Tibial artery (tissue), 4 donors: ENCODE measurements at regions not wholly inside any gene's neighbourhood (a gene's known extent, or its start where the extent isn't known, plus 50 kb on each side); places are given as distances from the start of the nearest gene placed in this dataset.
"Not testable (repeated sequence)": the region's sequence is repeated elsewhere in the genome, so short reads cannot be mapped to it uniquely, and the experiment has no call there.

ENCODE experiments used
- DNase-seq, 2 donors: peaks; one replicate each; pipeline ENCODE4 v3.0.0-alpha.2; 2019
- H3K27ac ChIP-seq, 2 donors: fragments of 200-600 bp; sonication (generic) in 1 of 2; 1 replicate in 1 of 2; 2 replicates in 1 of 2; pipeline ENCODE4 v1.5.1; 2018 to 2019; ENCODE audit warnings: mild to moderate bottlenecking in 1 of 2
- H3K27me3 ChIP-seq, 2 donors: fragments of 200-600 bp; sonication (generic) in 1 of 2; one replicate each; pipeline versions ENCODE4 v1.5.1 to v1.6.0; 2016 to 2019
- H3K36me3 ChIP-seq, 3 donors: fragments of 200-600 bp; sonication (generic) in 2 of 3; one replicate each; pipeline ENCODE4 v1.5.1; 2016 to 2019; ENCODE audit warnings: mild to moderate bottlenecking in 2 of 3
- H3K4me1 ChIP-seq, 4 donors: fragments of 200-600 bp; sonication (generic) in 2 of 4; 1 replicate in 3 of 4; 2 replicates in 1 of 4; pipeline ENCODE4 v1.5.1; 2016 to 2019
- H3K4me3 ChIP-seq, 2 donors: fragments of 200-600 bp; sonication (generic) in 1 of 2; 1 replicate in 1 of 2; 2 replicates in 1 of 2; pipeline ENCODE4 v1.5.1; 2018 to 2019; ENCODE audit warnings: mild to moderate bottlenecking in 2 of 2
- H3K9me3 ChIP-seq, 3 donors: fragments of 200-600 bp; sonication (generic) in 1 of 3; one replicate each; pipeline ENCODE4 v1.5.1; 2016 to 2019
- CTCF ChIP-seq, 2 experiments: fragments of 200-600 bp in 1 of 2; fragments of 450-650 bp in 1 of 2; IDR thresholded peaks; one replicate each; pipeline ENCODE4 v1.5.1; 2017 to 2019; ENCODE audit warnings: antibody characterized with exemption in 2 of 2, mild to moderate bottlenecking in 1 of 2, moderate library complexity in 1 of 2
- intact Hi-C: fragments of 100-400 bp; cut with DNase I; formaldehyde crosslinking; loops from one replicate; pipeline ENCODE4 v1.15.0; 2023; ENCODE audit warnings: low total_unique reads

GRCh38 chr12:53871367-53871766 lies 67.3 kb upstream of the HOXC13 start:
- intact Hi-C loops = no loop called here
- Histone ChIP-seq H3K27ac (no peak overlapping the region), H3K27me3 (peaks cover 0 to 30% of the 10 kb centered on the region in 2 donors), H3K4me1 (peaks cover 0 to 8% (median 0%) of the 10 kb centered on the region in 4 donors), H3K36me3 (no peaks in the 10 kb centered on the region), H3K4me3 (no peak overlapping the region), H3K9me3 (no peaks in the 10 kb centered on the region)
- DNase-seq = no peak
- no peak for TF ChIP-seq CTCF (IDR thresholded peaks at IDR 0.05)

- H3K9me3 ChIP-seq = no peaks in the 10 kb centered on the region
- H3K4me3 ChIP-seq = no peak overlapping the region
- H3K27ac ChIP-seq = no peak overlapping the region
- H3K4me1 ChIP-seq = peaks cover 0 to 8% (median 0%) of the 10 kb centered on the region in 4 donors
- no peak for TF ChIP-seq CTCF (IDR thresholded peaks at IDR 0.05)
- DNase-seq = no peak
- intact Hi-C loops = no loop called here
- H3K36me3 ChIP-seq = no peaks in the 10 kb centered on the region
- peaks cover 0 to 34% of the 10 kb centered on the region in 2 donors for H3K27me3 ChIP-seq
Measured at GRCh38 chr12:53872367-53872766, 66.3 kb upstream of the HOXC13 start.

- intact Hi-C loops, DNase-seq, H3K4me3 ChIP-seq, H3K4me1 ChIP-seq, H3K36me3 ChIP-seq, H3K9me3 ChIP-seq, H3K27ac ChIP-seq: not testable (repeated sequence)
- peaks cover 0 to 21% of the 10 kb centered on the region in 2 donors for H3K27me3 ChIP-seq
Measured at GRCh38 chr12:53877961-53878360, 60.7 kb upstream of the HOXC13 start.

- Histone ChIP-seq H3K27me3 (peaks cover 0 to 28% of the 10 kb centered on the region in 2 donors), H3K36me3 (no peaks in the 10 kb centered on the region), H3K27ac (no peak overlapping the region), H3K4me3 (no peak overlapping the region), H3K4me1 (no peaks in the 10 kb centered on the region), H3K9me3 (no peaks in the 10 kb centered on the region)
- intact Hi-C loops = no loop called here
- no peak for TF ChIP-seq CTCF (IDR thresholded peaks at IDR 0.05)
- no peak for DNase-seq
Measured at GRCh38 chr12:53887006-53887405, 51.6 kb upstream of the HOXC13 start.

GRCh38 chr12:53887881-53888280 lies 50.8 kb upstream of the HOXC13 start:
- Histone ChIP-seq H3K4me1 (no peaks in the 10 kb centered on the region), H3K27ac (no peak overlapping the region), H3K9me3 (no peaks in the 10 kb centered on the region), H3K36me3 (no peaks in the 10 kb centered on the region), H3K27me3 (peaks cover 0 to 31% of the 10 kb centered on the region in 2 donors), H3K4me3 (no peak overlapping the region)
- intact Hi-C loops = no loop called here
- no peak for TF ChIP-seq CTCF (IDR thresholded peaks at IDR 0.05)
- no peak for DNase-seq
